Parathyroid adenoma (tissue), 2 donors: ENCODE measurements at regions not wholly inside any gene's neighbourhood (a gene's known extent, or its start where the extent isn't known, plus 50 kb on each side); places are given as distances from the start of the nearest gene placed in this dataset.

ENCODE experiments used
- H2AFZ ChIP-seq: fragments of 300-600 bp; sonication (generic); one replicate; pipeline ENCODE4 v1.7.0; 2017; ENCODE audit warnings: antibody characterized with exemption, mild to moderate bottlenecking
- H3K27ac ChIP-seq: fragments of 300-600 bp; sonication (generic); one replicate; pipeline ENCODE4 v1.7.0; 2017
- H3K27me3 ChIP-seq: fragments of 300-600 bp; sonication (generic); one replicate; pipeline ENCODE4 v1.7.0; 2017; ENCODE audit warnings: low read length; ENCODE audit not compliant: control insufficient read depth, insufficient read depth
- H3K36me3 ChIP-seq: fragments of 300-600 bp; sonication (generic); one replicate; pipeline ENCODE4 v1.7.0; 2017; ENCODE audit warnings: low read length; ENCODE audit not compliant: control insufficient read depth, insufficient read depth
- H3K4me1 ChIP-seq: fragments of 300-600 bp; sonication (generic); one replicate; pipeline ENCODE4 v1.7.0; 2017; ENCODE audit warnings: control low read depth
- H3K4me2 ChIP-seq: fragments of 300-600 bp; sonication (generic); one replicate; pipeline ENCODE4 v1.7.0; 2017; ENCODE audit warnings: low read length
- H3K4me3 ChIP-seq: fragments of 300-600 bp; sonication (generic); one replicate; pipeline ENCODE4 v1.7.0; 2017; ENCODE audit warnings: low read depth, low read length
- H3K79me2 ChIP-seq: fragments of 300-600 bp; sonication (generic); one replicate; pipeline ENCODE4 v1.7.0; 2017; ENCODE audit warnings: control low read depth
- H3K9ac ChIP-seq: fragments of 300-600 bp; sonication (generic); one replicate; pipeline ENCODE4 v1.7.0; 2017; ENCODE audit warnings: mild to moderate bottlenecking
- H3K9me3 ChIP-seq: fragments of 300-600 bp; sonication (generic); one replicate; pipeline ENCODE4 v1.7.0; 2017; ENCODE audit warnings: low read length; ENCODE audit not compliant: control insufficient read depth
- CTCF ChIP-seq: fragments of 300-600 bp; sonication (generic); IDR thresholded peaks from one replicate; pipeline ENCODE4 v1.7.0; 2017; ENCODE audit warnings: antibody characterized with exemption, mild to moderate bottlenecking
- donor health status: primary hyperparathyroidism.

GRCh38 chr5:102663749-102664530 lies 91.2 kb upstream of the PAM start:
- no peak overlapping the region for H3K4me2 ChIP-seq
- no peaks in the 10 kb centered on the region for H3K27me3 ChIP-seq
- no peak overlapping the region for H3K9ac ChIP-seq
- no peak for TF ChIP-seq CTCF
- no peaks in the 10 kb centered on the region for H3K36me3 ChIP-seq
- no peak overlapping the region for H2AFZ ChIP-seq
- H3K4me1 ChIP-seq, result peaks cover 3% of the 10 kb centered on the region
- no peaks in the 10 kb centered on the region for H3K79me2 ChIP-seq
- H3K9me3 ChIP-seq, result no peaks in the 10 kb centered on the region
- no peak overlapping the region for H3K4me3 ChIP-seq
- no peak overlapping the region for H3K27ac ChIP-seq

GRCh38 chr5:102664616-102665335 lies 90.3 kb upstream of the PAM start:
- H3K27me3 ChIP-seq, result no peaks in the 10 kb centered on the region
- no peaks in the 10 kb centered on the region for H3K9me3 ChIP-seq
- H3K27ac ChIP-seq, result no peak overlapping the region
- H3K4me3 ChIP-seq, result no peak overlapping the region
- H3K36me3 ChIP-seq, result no peaks in the 10 kb centered on the region
- no peak overlapping the region for H3K4me2 ChIP-seq
- no peak for TF ChIP-seq CTCF
- H3K79me2 ChIP-seq, result no peaks in the 10 kb centered on the region
- H3K9ac ChIP-seq, result no peak overlapping the region
- no peak overlapping the region for H2AFZ ChIP-seq
- peaks cover 3% of the 10 kb centered on the region for H3K4me1 ChIP-seq

DNA sequence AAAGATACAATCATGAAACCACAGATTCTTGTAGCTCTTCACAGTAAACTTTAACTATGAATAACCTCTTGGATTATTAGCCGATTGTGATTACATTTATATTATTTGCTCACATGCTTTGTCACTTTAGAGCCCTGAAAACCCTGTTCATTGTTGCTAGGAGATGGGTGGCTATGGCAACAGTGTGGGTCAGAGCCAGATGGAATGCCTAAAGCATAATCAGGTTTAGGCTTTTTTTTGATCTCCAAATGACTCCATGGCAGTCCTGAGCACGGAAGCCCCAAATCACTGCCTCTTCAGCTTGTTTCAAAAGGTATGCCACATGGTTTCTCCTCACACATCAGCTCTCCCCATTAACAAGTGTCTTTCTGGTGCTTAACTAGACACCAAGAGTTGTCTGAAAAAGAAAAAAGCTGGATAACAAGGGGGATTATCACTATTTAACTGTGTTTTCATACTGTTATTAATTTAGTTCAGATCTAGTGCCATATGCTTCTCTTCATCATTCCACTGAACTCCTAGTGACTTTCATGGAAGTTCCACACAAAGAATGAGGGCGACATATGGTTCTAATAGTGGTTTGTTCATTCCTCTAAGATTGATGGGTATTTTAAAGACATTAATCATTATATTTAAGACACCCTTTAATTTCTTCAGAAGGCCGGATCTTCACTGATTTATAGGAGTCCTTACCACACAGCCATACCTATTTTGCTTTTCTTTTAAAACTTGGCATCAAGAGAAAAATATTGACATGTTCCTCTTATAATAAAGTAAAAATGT lies 88.8 kb upstream of the PAM start:
- H3K79me2 ChIP-seq, result no peaks in the 10 kb centered on the region
- H3K9ac ChIP-seq, result no peak overlapping the region
- no peak overlapping the region for H3K27ac ChIP-seq
- H3K36me3 ChIP-seq, result no peaks in the 10 kb centered on the region
- no peaks in the 10 kb centered on the region for H3K27me3 ChIP-seq
- H3K4me2 ChIP-seq, result no peak overlapping the region
- H3K9me3 ChIP-seq, result no peaks in the 10 kb centered on the region
- H3K4me1 ChIP-seq, result peaks cover 3% of the 10 kb centered on the region
- H2AFZ ChIP-seq, result no peak overlapping the region
- H3K4me3 ChIP-seq, result no peak overlapping the region
- TF ChIP-seq CTCF, result no peak

- Histone ChIP-seq H3K27me3 (no peaks in the 10 kb centered on the region), H3K27ac (no peak overlapping the region), H3K4me2 (no peak overlapping the region), H3K4me1 (peaks cover 3% of the 10 kb centered on the region), H3K9ac (no peak overlapping the region), H3K4me3 (no peak overlapping the region), H2AFZ (no peak overlapping the region), H3K36me3 (no peaks in the 10 kb centered on the region), H3K79me2 (no peaks in the 10 kb centered on the region), H3K9me3 (no peaks in the 10 kb centered on the region)
- TF ChIP-seq CTCF, result no peak
Measured at GRCh38 chr5:102668220-102668932, 86.7 kb upstream of the PAM start.
